H9 (cell line): ENCODE measurements at regions not wholly inside any gene's neighbourhood (a gene's known extent, or its start where the extent isn't known, plus 50 kb on each side); places are given as distances from the start of the nearest gene placed in this dataset.

Experiments used
- DNase-seq: peaks from one replicate; pipeline ENCODE4 v3.0.0-alpha.2; 2017
- H2AFZ ChIP-seq: one replicate; pipeline ENCODE4 v1.6.1; 2013; ENCODE audit warnings: mild to moderate bottlenecking, low read length, control low read depth, moderate library complexity
- H2AK5ac ChIP-seq: 2 replicates; pipeline ENCODE4 v1.6.1; 2013; ENCODE audit warnings: low read length, control low read depth, mixed read lengths; ENCODE audit not compliant: insufficient read length
- H2BK120ac ChIP-seq: one replicate; pipeline ENCODE4 v1.6.1; 2013; ENCODE audit warnings: low read depth, mild to moderate bottlenecking, low read length, control low read depth, inconsistent platforms; ENCODE audit not compliant: poor library complexity, severe bottlenecking
- H2BK12ac ChIP-seq: 2 replicates; pipeline ENCODE4 v1.6.1; 2013; ENCODE audit warnings: low read length, control low read depth, mixed read lengths, low read depth; ENCODE audit not compliant: insufficient read length
- H2BK15ac ChIP-seq: 2 replicates; pipeline ENCODE4 v1.6.1; 2013; ENCODE audit warnings: low read depth, low read length, control low read depth
- H2BK20ac ChIP-seq: one replicate; pipeline ENCODE4 v1.6.1; 2013; ENCODE audit warnings: low read depth, mild to moderate bottlenecking, low read length, control low read depth, inconsistent platforms; ENCODE audit not compliant: poor library complexity, severe bottlenecking
- H2BK5ac ChIP-seq: 2 replicates; pipeline ENCODE4 v1.6.1; 2013; ENCODE audit warnings: low read length, control low read depth, mixed read lengths; ENCODE audit not compliant: insufficient read length
- H3K14ac ChIP-seq: 2 replicates; pipeline ENCODE4 v1.6.1; 2013; ENCODE audit warnings: low read length, control low read depth; ENCODE audit not compliant: insufficient read depth
- H3K18ac ChIP-seq: 2 replicates; pipeline ENCODE4 v1.6.1; 2013; ENCODE audit warnings: low read depth, mild to moderate bottlenecking, mixed read lengths, low read length, control low read depth; ENCODE audit not compliant: insufficient read length
- H3K23ac ChIP-seq: 2 replicates; pipeline ENCODE4 v1.6.1; 2013; ENCODE audit warnings: low read length, control low read depth, mixed read lengths, low read depth; ENCODE audit not compliant: insufficient read length
- H3K23me2 ChIP-seq: 2 replicates; pipeline ENCODE4 v1.6.1; 2013; ENCODE audit warnings: low read depth, mild to moderate bottlenecking, mixed read lengths, low read length, control low read depth; ENCODE audit not compliant: insufficient read length, poor library complexity, severe bottlenecking
- H3K27ac ChIP-seq: 2 replicates; pipeline ENCODE4 v1.5.1; 2013; ENCODE audit warnings: low read length, control low read depth, mixed read lengths, low read depth; ENCODE audit not compliant: insufficient read length
- H3K27me3 ChIP-seq: 2 replicates; pipeline ENCODE4 v1.6.1; 2013; ENCODE audit warnings: low read length, control low read depth, inconsistent platforms; ENCODE audit not compliant: insufficient read depth
- H3K4ac ChIP-seq: 2 replicates; pipeline ENCODE4 v1.6.1; 2013; ENCODE audit warnings: low read depth, mild to moderate bottlenecking, control low read depth, inconsistent platforms, low read length, moderate library complexity
- H3K4me1 ChIP-seq: 2 replicates; pipeline ENCODE4 v1.6.1; 2013; ENCODE audit warnings: low read length, control low read depth, inconsistent platforms; ENCODE audit not compliant: insufficient read depth
- H3K4me2 ChIP-seq: 2 replicates; pipeline ENCODE4 v1.6.1; 2013; ENCODE audit warnings: low read length, control low read depth, mixed read lengths; ENCODE audit not compliant: insufficient read length, insufficient read depth
- H3K56ac ChIP-seq: 2 replicates; pipeline ENCODE4 v1.6.1; 2013; ENCODE audit warnings: low read depth, mild to moderate bottlenecking, mixed read lengths, low read length, control low read depth; ENCODE audit not compliant: insufficient read length
- H3K79me1 ChIP-seq: 2 replicates; pipeline ENCODE4 v1.6.1; 2013; ENCODE audit warnings: low read depth, mild to moderate bottlenecking, moderate library complexity, low read length, control low read depth, inconsistent platforms; ENCODE audit not compliant: insufficient read depth, poor library complexity, severe bottlenecking
- H3K79me2 ChIP-seq: 2 replicates; pipeline ENCODE4 v1.6.1; 2013; ENCODE audit warnings: low read length, control low read depth, inconsistent platforms; ENCODE audit not compliant: insufficient read depth
- H3K9ac ChIP-seq: 2 replicates; pipeline ENCODE4 v1.6.1; 2013; ENCODE audit warnings: low read length, control low read depth, mixed read lengths; ENCODE audit not compliant: insufficient read length; ENCODE audit errors: extremely low read depth
- H3K9me3 ChIP-seq: one replicate; pipeline ENCODE4 v1.6.1; 2013; ENCODE audit warnings: low read depth, low read length, inconsistent platforms; ENCODE audit not compliant: control insufficient read depth
- H3T11ph ChIP-seq: one replicate; pipeline ENCODE4 v1.6.1; 2013; ENCODE audit warnings: mild to moderate bottlenecking, low read length, control low read depth, inconsistent platforms
- H4K20me1 ChIP-seq: one replicate; pipeline ENCODE4 v1.6.1; 2013; ENCODE audit not compliant: control insufficient read depth, insufficient read length, insufficient read depth
- H4K5ac ChIP-seq: 2 replicates; pipeline ENCODE4 v1.6.1; 2013; ENCODE audit warnings: low read depth, mild to moderate bottlenecking, mixed read lengths, low read length, control low read depth; ENCODE audit not compliant: insufficient read length
- H4K8ac ChIP-seq: replicated peaks from 2 replicates; pipeline ENCODE4 v1.6.1; 2013; ENCODE audit warnings: low read length, control low read depth, mixed read lengths, low read depth; ENCODE audit not compliant: insufficient read length
- H4K91ac ChIP-seq: 2 replicates; pipeline ENCODE4 v1.6.1; 2013; ENCODE audit warnings: low read depth, mild to moderate bottlenecking, moderate library complexity, mixed read lengths, low read length, control low read depth; ENCODE audit not compliant: insufficient read length
- H3K27ac Mint-ChIP-seq, 3 experiments: 2 replicates in 2 of 3; 3 replicates in 1 of 3; pipeline ENCODE4 v1.8.0; 2020 to 2021; ENCODE audit warnings: mixed read lengths in 3 of 3, mild to moderate bottlenecking in 1 of 3, moderate library complexity in 1 of 3
- H3K27me3 Mint-ChIP-seq: 2 replicates; pipeline ENCODE4 v1.8.0; 2021; ENCODE audit warnings: low read depth, mild to moderate bottlenecking, moderate library complexity, mixed read lengths
- H3K36me3 Mint-ChIP-seq, 3 experiments: 2 replicates in 2 of 3; 3 replicates in 1 of 3; pipeline ENCODE4 v1.8.0; 2020 to 2021; ENCODE audit warnings: low read depth in 3 of 3, mixed read lengths in 3 of 3; ENCODE audit not compliant: insufficient read depth in 1 of 3
- H3K4me1 Mint-ChIP-seq, 2 experiments: 2 replicates each; pipeline ENCODE4 v1.8.0; 2020; ENCODE audit warnings: mixed read lengths in 2 of 2
- H3K4me3 Mint-ChIP-seq, 2 experiments: 2 replicates in 1 of 2; 3 replicates in 1 of 2; pipeline ENCODE4 v1.8.0; 2020 to 2021; ENCODE audit warnings: mild to moderate bottlenecking in 2 of 2, mixed read lengths in 2 of 2, moderate library complexity in 1 of 2
- H3K9me3 Mint-ChIP-seq, 2 experiments: 2 replicates in 1 of 2; 3 replicates in 1 of 2; pipeline ENCODE4 v1.8.0; 2020; ENCODE audit warnings: mild to moderate bottlenecking in 2 of 2, mixed read lengths in 2 of 2, moderate library complexity in 1 of 2
- TF ChIP-seq, protein P1 (sequence below): fragments of 200-600 bp; sonication (generic); conservative IDR thresholded peaks from 3 replicates; pipeline ENCODE4 v1.8.0; 2021; ENCODE audit warnings: antibody characterized with exemption, mild to moderate bottlenecking

- Histone ChIP-seq H2BK15ac (no peak overlapping the region), H3K23ac (no peak overlapping the region), H3T11ph (no peak overlapping the region), H4K91ac (no peak overlapping the region), H3K4me1 (no peaks in the 10 kb centered on the region), H2BK5ac (no peak overlapping the region), H3K27ac (no peak overlapping the region), H2BK20ac (no peak overlapping the region), H3K27me3 (no peaks in the 10 kb centered on the region), H3K79me1 (no peaks in the 10 kb centered on the region), H3K9me3 (no peaks in the 10 kb centered on the region), H3K23me2 (no peaks in the 10 kb centered on the region), H4K8ac (no peak overlapping the region), H3K14ac (no peak overlapping the region), H2AK5ac (no peak overlapping the region), H2BK120ac (no peak overlapping the region), H2BK12ac (no peak overlapping the region), H2AFZ (no peak overlapping the region), H3K18ac (no peak overlapping the region), H4K20me1 (no peaks in the 10 kb centered on the region), H3K9ac (no peak overlapping the region), H3K56ac (no peak overlapping the region), H4K5ac (no peak overlapping the region), H3K4me2 (no peak overlapping the region), H3K4ac (no peak overlapping the region), H3K79me2 (no peaks in the 10 kb centered on the region)
- Mint-ChIP-seq H3K36me3 (no peaks in the 10 kb centered on the region), H3K4me1 (no peaks in the 10 kb centered on the region), H3K4me3 (no peak overlapping the region), H3K27me3 (peaks cover 2% of the 10 kb centered on the region; the same call in 1 of the 2 replicates), H3K27ac (no peak overlapping the region), H3K9me3 (no peaks in the 10 kb centered on the region)
- no peak for DNase-seq
- TF ChIP-seq, protein P1, sequence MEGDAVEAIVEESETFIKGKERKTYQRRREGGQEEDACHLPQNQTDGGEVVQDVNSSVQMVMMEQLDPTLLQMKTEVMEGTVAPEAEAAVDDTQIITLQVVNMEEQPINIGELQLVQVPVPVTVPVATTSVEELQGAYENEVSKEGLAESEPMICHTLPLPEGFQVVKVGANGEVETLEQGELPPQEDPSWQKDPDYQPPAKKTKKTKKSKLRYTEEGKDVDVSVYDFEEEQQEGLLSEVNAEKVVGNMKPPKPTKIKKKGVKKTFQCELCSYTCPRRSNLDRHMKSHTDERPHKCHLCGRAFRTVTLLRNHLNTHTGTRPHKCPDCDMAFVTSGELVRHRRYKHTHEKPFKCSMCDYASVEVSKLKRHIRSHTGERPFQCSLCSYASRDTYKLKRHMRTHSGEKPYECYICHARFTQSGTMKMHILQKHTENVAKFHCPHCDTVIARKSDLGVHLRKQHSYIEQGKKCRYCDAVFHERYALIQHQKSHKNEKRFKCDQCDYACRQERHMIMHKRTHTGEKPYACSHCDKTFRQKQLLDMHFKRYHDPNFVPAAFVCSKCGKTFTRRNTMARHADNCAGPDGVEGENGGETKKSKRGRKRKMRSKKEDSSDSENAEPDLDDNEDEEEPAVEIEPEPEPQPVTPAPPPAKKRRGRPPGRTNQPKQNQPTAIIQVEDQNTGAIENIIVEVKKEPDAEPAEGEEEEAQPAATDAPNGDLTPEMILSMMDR, result no peak
These were observed 219.3 kb downstream of the PDCD6IP start for GRCh38 chr3:34017757-34018156.
